Liver (tissue), 8 donors: ENCODE measurements at regions not wholly inside any gene's neighbourhood (a gene's known extent, or its start where the extent isn't known, plus 50 kb on each side); places are given as distances from the start of the nearest gene placed in this dataset.

Source experiments
- DNase-seq: peaks from one replicate; pipeline ENCODE4 v3.0.0-alpha.2; 2017; ENCODE audit warnings: low spot score
- H3K27ac ChIP-seq, 2 donors: one replicate each; pipeline ENCODE4 v1.7.0; 2013; ENCODE audit warnings: inconsistent platforms in 2 of 2, low read length in 2 of 2, control low read depth in 1 of 2, low read depth in 1 of 2, mild to moderate bottlenecking in 1 of 2
- H3K27me3 ChIP-seq, 4 donors: one replicate each; pipeline versions ENCODE4 v1.6.1 to v1.7.0; 2013; ENCODE audit warnings: low read length in 3 of 4, inconsistent platforms in 1 of 4, mild to moderate bottlenecking in 1 of 4, moderate library complexity in 1 of 4; ENCODE audit not compliant: control insufficient read depth in 4 of 4, insufficient read depth in 4 of 4
- H3K36me3 ChIP-seq, 4 donors: one replicate each; pipeline versions ENCODE4 v1.6.1 to v1.7.0; 2013; ENCODE audit warnings: low read length in 3 of 4, mild to moderate bottlenecking in 3 of 4, low read depth in 1 of 4, moderate library complexity in 1 of 4; ENCODE audit not compliant: control insufficient read depth in 4 of 4, insufficient read depth in 3 of 4
- H3K4me1 ChIP-seq, 4 donors: one replicate each; pipeline versions ENCODE4 v1.6.1 to v1.7.0; 2013; ENCODE audit warnings: low read length in 3 of 4, mild to moderate bottlenecking in 3 of 4, moderate library complexity in 1 of 4; ENCODE audit not compliant: control insufficient read depth in 4 of 4, insufficient read depth in 4 of 4
- H3K4me3 ChIP-seq, 3 donors: one replicate each; pipeline versions ENCODE4 v1.6.1 to v1.7.0; 2013; ENCODE audit warnings: low read length in 3 of 3, control low read depth in 1 of 3, low read depth in 1 of 3, mild to moderate bottlenecking in 1 of 3
- H3K9ac ChIP-seq, 2 donors: one replicate each; pipeline ENCODE4 v1.7.0; 2013; ENCODE audit warnings: low read length in 2 of 2, mild to moderate bottlenecking in 2 of 2, moderate library complexity in 2 of 2, control low read depth in 1 of 2, low read depth in 1 of 2
- H3K9me3 ChIP-seq, 4 donors: one replicate each; pipeline versions ENCODE4 v1.6.1 to v1.7.0; 2013; ENCODE audit warnings: low read length in 3 of 4; ENCODE audit not compliant: control insufficient read depth in 4 of 4
- EGR1 ChIP-seq, 2 donors: IDR thresholded peaks; 2 replicates each; pipeline ENCODE4 v1.6.1; 2016 to 2018; ENCODE audit warnings: antibody characterized with exemption in 2 of 2, low read depth in 2 of 2
- FOXA1 ChIP-seq: IDR thresholded peaks from 2 replicates; pipeline ENCODE4 v1.6.1; 2016; ENCODE audit warnings: antibody characterized with exemption
- GABPA ChIP-seq, 2 donors: IDR thresholded peaks in 1 of 2; conservative IDR thresholded peaks in 1 of 2; 2 replicates each; pipeline ENCODE4 v1.6.1; 2016; ENCODE audit warnings: antibody characterized with exemption in 2 of 2, mild to moderate bottlenecking in 1 of 2, moderate library complexity in 1 of 2
- HNF4G ChIP-seq: IDR thresholded peaks from 2 replicates; pipeline ENCODE4 v1.6.1; 2016; ENCODE audit warnings: antibody characterized with exemption
- JUND ChIP-seq, 2 donors: IDR thresholded peaks; 2 replicates each; pipeline ENCODE4 v1.6.1; 2016; ENCODE audit warnings: antibody characterized with exemption in 2 of 2
- MAX ChIP-seq: IDR thresholded peaks from 2 replicates; pipeline ENCODE4 v1.6.1; 2016; ENCODE audit warnings: antibody characterized with exemption
- NR2F2 ChIP-seq: IDR thresholded peaks from 2 replicates; pipeline ENCODE4 v1.6.1; 2016; ENCODE audit warnings: antibody characterized with exemption
- RAD21 ChIP-seq, 2 donors: IDR thresholded peaks; 2 replicates each; pipeline ENCODE4 v1.6.1; 2016; ENCODE audit warnings: antibody characterized with exemption in 2 of 2, mild to moderate bottlenecking in 2 of 2
- SP1 ChIP-seq: IDR thresholded peaks from 2 replicates; pipeline ENCODE4 v1.6.1; 2018; ENCODE audit warnings: antibody characterized with exemption, mild to moderate bottlenecking
- ZBTB33 ChIP-seq: IDR thresholded peaks from 2 replicates; pipeline ENCODE4 v1.6.1; 2016; ENCODE audit warnings: antibody characterized with exemption
- WGBS: extraction: QIAGEN DNeasy Blood & Tissue Kit; methylation state at CpG from one replicate; pipeline ENCODE4 v1.1.7; 2013; 5-methylcytosine and 5-hydroxymethylcytosine counted together
- TF ChIP-seq, protein P1 (sequence below): fragments of 150-350 bp; IDR thresholded peaks from 2 replicates; pipeline ENCODE4 v1.5.1; 2017; ENCODE audit warnings: improper control_type of control experiment, low read depth, low read length; ENCODE audit not compliant: missing input control
- donor health status: healthy.
- donor health status: healthy.
- donor health status: healthy.
- donor health status: healthy.
- donor health status: healthy.

DNA sequence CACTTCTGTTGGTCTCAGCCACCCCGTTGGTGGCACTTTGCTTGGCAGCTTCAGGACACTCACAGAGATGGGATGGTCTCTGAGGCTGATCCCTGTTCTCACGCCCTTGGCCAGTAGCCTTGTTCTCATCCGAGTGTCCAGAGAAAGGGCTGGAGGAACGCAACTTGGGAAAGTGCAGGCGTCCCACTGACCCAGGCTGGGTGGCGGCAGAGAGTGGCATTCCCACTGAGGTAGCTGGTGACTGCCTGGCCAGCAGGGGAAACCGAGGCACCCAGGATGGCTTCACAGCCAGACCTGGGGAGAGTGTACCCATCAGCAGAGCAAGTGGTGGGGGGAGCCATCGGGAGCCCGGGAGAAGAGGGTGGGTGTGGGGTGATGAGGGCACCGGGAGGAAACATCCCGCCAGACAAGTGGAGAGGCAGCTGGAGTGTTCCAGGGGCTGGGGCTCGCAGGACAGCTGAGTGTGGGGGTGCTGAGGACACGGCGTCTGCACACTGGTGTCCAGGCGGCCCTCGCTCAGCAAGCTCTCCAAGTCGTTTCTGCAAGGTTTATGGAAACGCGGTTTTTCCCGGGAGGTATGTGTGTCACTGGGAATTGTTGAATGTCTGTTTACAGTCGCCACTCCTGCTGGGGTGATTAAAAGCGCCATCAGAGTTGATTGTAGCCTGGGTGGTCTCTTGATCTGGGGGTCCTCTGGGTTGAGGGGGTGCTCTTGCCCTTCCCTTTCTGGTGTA is 97.8 kb downstream of the SIK1 start (continued):
- no peak for TF ChIP-seq NR2F2
- TF ChIP-seq FOXA1 = no peak
- TF ChIP-seq JUND (IDR thresholded peaks at IDR 0.05) = no peak
- TF ChIP-seq HNF4G = no peak
- no peak for TF ChIP-seq GABPA (IDR thresholded peaks at IDR 0.05 in 1 of 2, conservative IDR thresholded peaks at IDR 0.05 in 1 of 2)
- no peak for TF ChIP-seq ZBTB33

- no peak overlapping the region for H3K27ac ChIP-seq
- no peak for DNase-seq
Measured at GRCh38 chr21:43328185-43328957, 98.6 kb downstream of the SIK1 start.

More at GRCh38 chr21:43328185-43328957, 98.6 kb downstream of the SIK1 start:
- Histone ChIP-seq H3K9me3 (no peaks in the 10 kb centered on the region), H3K4me3 (no peak overlapping the region), H3K4me1 (peaks cover 0 to 9% (median 4%) of the 10 kb centered on the region in 4 donors), H3K36me3 (no peaks in the 10 kb centered on the region), H3K9ac (no peak overlapping the region), H3K27me3 (no peaks in the 10 kb centered on the region)
- no peak for TF ChIP-seq HNF4G
- TF ChIP-seq EGR1 (IDR thresholded peaks at IDR 0.05; ENCODE audit: low read depth in 2 of 2) = no peak
- no peak for TF ChIP-seq RAD21 (IDR thresholded peaks at IDR 0.05)
- TF ChIP-seq ZBTB33 = no peak
- no peak for TF ChIP-seq SP1
- TF ChIP-seq GABPA (IDR thresholded peaks at IDR 0.05 in 1 of 2, conservative IDR thresholded peaks at IDR 0.05 in 1 of 2) = no peak
- TF ChIP-seq, protein P1, sequence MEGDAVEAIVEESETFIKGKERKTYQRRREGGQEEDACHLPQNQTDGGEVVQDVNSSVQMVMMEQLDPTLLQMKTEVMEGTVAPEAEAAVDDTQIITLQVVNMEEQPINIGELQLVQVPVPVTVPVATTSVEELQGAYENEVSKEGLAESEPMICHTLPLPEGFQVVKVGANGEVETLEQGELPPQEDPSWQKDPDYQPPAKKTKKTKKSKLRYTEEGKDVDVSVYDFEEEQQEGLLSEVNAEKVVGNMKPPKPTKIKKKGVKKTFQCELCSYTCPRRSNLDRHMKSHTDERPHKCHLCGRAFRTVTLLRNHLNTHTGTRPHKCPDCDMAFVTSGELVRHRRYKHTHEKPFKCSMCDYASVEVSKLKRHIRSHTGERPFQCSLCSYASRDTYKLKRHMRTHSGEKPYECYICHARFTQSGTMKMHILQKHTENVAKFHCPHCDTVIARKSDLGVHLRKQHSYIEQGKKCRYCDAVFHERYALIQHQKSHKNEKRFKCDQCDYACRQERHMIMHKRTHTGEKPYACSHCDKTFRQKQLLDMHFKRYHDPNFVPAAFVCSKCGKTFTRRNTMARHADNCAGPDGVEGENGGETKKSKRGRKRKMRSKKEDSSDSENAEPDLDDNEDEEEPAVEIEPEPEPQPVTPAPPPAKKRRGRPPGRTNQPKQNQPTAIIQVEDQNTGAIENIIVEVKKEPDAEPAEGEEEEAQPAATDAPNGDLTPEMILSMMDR = no peak
- TF ChIP-seq MAX = no peak
- no peak for TF ChIP-seq NR2F2
- WGBS = 87% methylated on average over 13 of the region's 13 CpGs
